Spleen (tissue), 11 donors: ENCODE measurements at regions not wholly inside any gene's neighbourhood (a gene's known extent, or its start where the extent isn't known, plus 50 kb on each side); places are given as distances from the start of the nearest gene placed in this dataset.

Experiments used
- DNase-seq: peaks from one replicate; pipeline ENCODE4 v3.0.0-alpha.2; 2020
- H3K27ac ChIP-seq, 8 donors: fragments of 200-600 bp; sonication (generic) in 7 of 8; 1 replicate in 4 of 8; 2 replicates in 4 of 8; pipeline versions ENCODE4 v1.5.0 to v1.8.0; 2016 to 2021; ENCODE audit warnings: inconsistent platforms in 4 of 8, mild to moderate bottlenecking in 4 of 8, moderate library complexity in 1 of 8
- H3K27me3 ChIP-seq, 7 donors: fragments of 200-600 bp; sonication (generic) in 6 of 7; replicated peaks in 1 of 7; 1 replicate in 4 of 7; 2 replicates in 3 of 7; pipeline versions ENCODE4 v1.5.0 to v1.8.0; 2016 to 2021; ENCODE audit warnings: inconsistent platforms in 3 of 7, mild to moderate bottlenecking in 1 of 7
- H3K36me3 ChIP-seq, 6 donors: fragments of 200-600 bp; sonication (generic) in 5 of 6; 1 replicate in 4 of 6; 2 replicates in 2 of 6; pipeline versions ENCODE4 v1.5.0 to v1.8.0; 2016 to 2021; ENCODE audit warnings: inconsistent platforms in 2 of 6
- H3K4me1 ChIP-seq, 6 donors: fragments of 200-600 bp; sonication (generic) in 5 of 6; 1 replicate in 3 of 6; 2 replicates in 3 of 6; pipeline versions ENCODE4 v1.5.0 to v1.8.0; 2016 to 2021; ENCODE audit warnings: inconsistent platforms in 3 of 6
- H3K4me3 ChIP-seq, 8 donors: fragments of 200-600 bp; sonication (generic) in 7 of 8; 1 replicate in 4 of 8; 2 replicates in 4 of 8; pipeline versions ENCODE4 v1.5.0 to v1.8.0; 2016 to 2021; ENCODE audit warnings: inconsistent platforms in 4 of 8, mild to moderate bottlenecking in 4 of 8, moderate library complexity in 2 of 8
- H3K9me3 ChIP-seq, 8 donors: fragments of 200-600 bp; sonication (generic) in 7 of 8; 1 replicate in 4 of 8; 2 replicates in 4 of 8; pipeline versions ENCODE4 v1.5.0 to v1.8.0; 2016 to 2021; ENCODE audit warnings: inconsistent platforms in 4 of 8
- POLR2A ChIP-seq, 3 donors: fragments of 450-650 bp; IDR thresholded peaks; one replicate each; pipeline ENCODE4 v1.5.1; 2017; ENCODE audit warnings: antibody characterized with exemption in 3 of 3, mild to moderate bottlenecking in 1 of 3
- POLR2AphosphoS5 ChIP-seq, 3 donors: sonication (generic); formaldehyde crosslinking; IDR thresholded peaks; one replicate each; pipeline ENCODE4 v1.5.1; 2017; ENCODE audit warnings: antibody characterized with exemption in 3 of 3
- whole genome bisulfite sequencing, 5 donors: extraction: QIAGEN DNeasy Blood & Tissue Kit in 3 of 5; methylation state at CpG; one replicate each; pipeline versions ENCODE4 v1.1.5 to v1.1.7; 2013 to 2018; 5-methylcytosine and 5-hydroxymethylcytosine counted together
- intact Hi-C: fragments of 100-400 bp; cut with DNase I; formaldehyde crosslinking; loops from one replicate; pipeline ENCODE4 v1.15.0; 2023; ENCODE audit warnings: low total_unique reads
- TF ChIP-seq, protein P1 (sequence below), 11 experiments: fragments of 200-600 bp in 7 of 11; fragments of 450-650 bp in 4 of 11; sonication (generic) in 4 of 11; IDR thresholded peaks in 8 of 11; conservative IDR thresholded peaks in 3 of 11; 1 replicate in 7 of 11; 2 replicates in 4 of 11; pipeline versions ENCODE4 v1.4.0 to v1.8.0; 2016 to 2021; ENCODE audit warnings: antibody characterized with exemption in 11 of 11, inconsistent platforms in 4 of 11, mild to moderate bottlenecking in 1 of 11
- donor health status: healthy with polysubstance abuse.
- donor health status: DM: no; HTN: no; CAD: no; lungs with moderate emphysema.
- donor health status: DM: no; HTN: no; CAD: no.
- donor health status: Bipolar disorder and iron deficiency.
- donor health status: healthy.
- donor health status: DM: no; HTN: no; CAD: no.
- donor health status: DM: yes; HTN: yes; CAD: no.

DNA sequence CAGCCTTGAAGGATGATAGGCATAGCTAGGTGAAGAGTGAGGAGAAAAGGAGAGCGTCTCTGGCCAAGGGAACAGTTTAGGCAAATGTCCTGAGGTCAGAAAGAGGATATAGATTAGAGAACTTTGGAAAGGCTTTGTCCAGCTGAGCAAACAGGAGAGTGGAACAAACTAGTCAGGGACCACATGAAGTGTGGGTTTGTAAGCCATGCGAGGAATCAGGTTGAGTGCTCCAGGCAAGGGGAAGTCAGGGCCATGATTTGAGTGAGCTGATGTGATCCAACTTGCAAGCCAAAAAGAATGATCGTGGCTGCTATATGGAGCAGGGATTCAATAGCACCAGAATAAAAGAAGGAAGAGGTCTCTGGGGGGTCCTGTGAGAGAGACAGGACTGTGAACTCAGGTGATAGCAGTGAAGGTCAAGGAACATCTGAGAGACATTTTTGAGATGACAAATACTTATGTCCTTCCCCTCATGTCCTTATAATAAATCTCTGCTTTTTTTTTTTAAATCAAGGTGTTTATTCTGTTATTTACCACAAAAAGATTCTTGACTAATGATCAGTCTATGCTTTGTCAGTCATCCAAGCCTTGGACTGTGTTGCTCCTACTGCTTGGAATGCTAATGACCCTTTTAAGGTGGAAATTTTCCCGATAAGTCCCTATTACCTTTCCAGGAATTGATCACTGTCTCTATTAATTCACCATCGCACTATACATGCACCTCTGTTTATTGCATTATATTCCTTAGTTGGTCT, 472.6 kb downstream of the TXNL1 start:
- WGBS, 5 donors: 89 to 97% (median 95%) methylated on average over 5 of the region's 5 CpGs
- TF ChIP-seq POLR2AphosphoS5 (IDR thresholded peaks at IDR 0.05) (no peak), POLR2A (IDR thresholded peaks at IDR 0.05) (no peak)
- TF ChIP-seq, protein P1, sequence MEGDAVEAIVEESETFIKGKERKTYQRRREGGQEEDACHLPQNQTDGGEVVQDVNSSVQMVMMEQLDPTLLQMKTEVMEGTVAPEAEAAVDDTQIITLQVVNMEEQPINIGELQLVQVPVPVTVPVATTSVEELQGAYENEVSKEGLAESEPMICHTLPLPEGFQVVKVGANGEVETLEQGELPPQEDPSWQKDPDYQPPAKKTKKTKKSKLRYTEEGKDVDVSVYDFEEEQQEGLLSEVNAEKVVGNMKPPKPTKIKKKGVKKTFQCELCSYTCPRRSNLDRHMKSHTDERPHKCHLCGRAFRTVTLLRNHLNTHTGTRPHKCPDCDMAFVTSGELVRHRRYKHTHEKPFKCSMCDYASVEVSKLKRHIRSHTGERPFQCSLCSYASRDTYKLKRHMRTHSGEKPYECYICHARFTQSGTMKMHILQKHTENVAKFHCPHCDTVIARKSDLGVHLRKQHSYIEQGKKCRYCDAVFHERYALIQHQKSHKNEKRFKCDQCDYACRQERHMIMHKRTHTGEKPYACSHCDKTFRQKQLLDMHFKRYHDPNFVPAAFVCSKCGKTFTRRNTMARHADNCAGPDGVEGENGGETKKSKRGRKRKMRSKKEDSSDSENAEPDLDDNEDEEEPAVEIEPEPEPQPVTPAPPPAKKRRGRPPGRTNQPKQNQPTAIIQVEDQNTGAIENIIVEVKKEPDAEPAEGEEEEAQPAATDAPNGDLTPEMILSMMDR (IDR thresholded peaks at IDR 0.05 in 8 of 11, conservative IDR thresholded peaks at IDR 0.05 in 3 of 11): no peak

DNA sequence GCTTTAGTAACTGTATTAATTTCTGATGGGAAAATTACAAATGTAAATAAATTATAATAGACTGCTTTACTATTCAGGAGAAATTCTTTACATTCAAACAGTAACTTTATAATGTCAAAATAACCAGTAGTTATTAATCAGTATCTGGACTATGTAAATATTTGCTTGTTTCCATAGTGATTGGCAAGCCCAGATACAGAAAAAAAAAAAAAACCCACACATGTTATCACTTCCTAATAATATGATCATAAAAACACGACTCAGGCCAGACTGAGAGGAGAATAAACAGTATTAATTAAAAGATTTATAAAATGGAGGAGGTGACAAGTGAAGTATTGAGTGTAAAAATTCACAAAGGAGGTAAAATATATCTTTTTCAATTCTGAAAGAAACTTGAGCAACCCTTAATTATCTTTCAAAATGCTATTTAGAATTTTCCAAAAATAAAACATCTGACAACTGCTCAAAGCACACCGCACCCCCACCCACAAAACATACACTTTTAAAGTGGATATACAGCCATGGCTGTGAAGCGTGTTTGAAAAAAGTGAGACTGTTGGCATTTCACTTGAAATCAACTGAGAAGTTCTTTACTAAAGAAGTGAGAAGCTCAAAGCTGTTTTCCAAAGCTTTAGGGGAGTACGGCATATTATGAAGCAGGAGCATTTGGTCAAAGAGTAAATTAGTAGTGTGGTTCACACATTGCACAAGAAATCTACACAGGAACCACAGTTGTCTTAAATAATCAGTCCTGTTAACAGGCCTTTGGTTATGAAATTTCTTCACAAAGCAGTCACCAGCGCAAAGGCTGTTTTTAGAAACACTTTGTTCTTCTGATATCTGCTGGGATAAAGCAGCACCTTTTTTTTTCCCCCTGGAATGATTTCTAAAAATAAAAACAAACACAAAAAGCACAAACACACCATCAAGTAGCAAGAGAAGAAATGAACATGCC, 475.8 kb downstream of the TXNL1 start:
- WGBS, 5 donors: 47 to 73% (median 60%) methylated on average over 5 of the region's 5 CpGs
- H3K9me3 ChIP-seq: no peaks in the 10 kb centered on the region
- H3K36me3 ChIP-seq: no peaks in the 10 kb centered on the region
- no peak overlapping the region for H3K4me3 ChIP-seq
- H3K27me3 ChIP-seq: no peaks in the 10 kb centered on the region
- no peak for DNase-seq
- H3K4me1 ChIP-seq: peaks cover 2 to 18% (median 7%) of the 10 kb centered on the region in 6 donors
- no peak overlapping the region for H3K27ac ChIP-seq
- TF ChIP-seq POLR2A (IDR thresholded peaks at IDR 0.05): no peak
- intact Hi-C loops: no loop called here

More for the DNA sequence above, 472.6 kb downstream of the TXNL1 start:
- peaks cover 2 to 29% (median 9%) of the 10 kb centered on the region in 6 donors for H3K4me1 ChIP-seq
- no peaks in the 10 kb centered on the region for H3K27me3 ChIP-seq
- no peak for DNase-seq
- no peak overlapping the region for H3K4me3 ChIP-seq
- H3K9me3 ChIP-seq: peaks cover 0 to 8% (median 0%) of the 10 kb centered on the region in 8 donors
- no peaks in the 10 kb centered on the region for H3K36me3 ChIP-seq
- intact Hi-C loops: no loop called here
- H3K27ac ChIP-seq: no peak overlapping the region

DNA sequence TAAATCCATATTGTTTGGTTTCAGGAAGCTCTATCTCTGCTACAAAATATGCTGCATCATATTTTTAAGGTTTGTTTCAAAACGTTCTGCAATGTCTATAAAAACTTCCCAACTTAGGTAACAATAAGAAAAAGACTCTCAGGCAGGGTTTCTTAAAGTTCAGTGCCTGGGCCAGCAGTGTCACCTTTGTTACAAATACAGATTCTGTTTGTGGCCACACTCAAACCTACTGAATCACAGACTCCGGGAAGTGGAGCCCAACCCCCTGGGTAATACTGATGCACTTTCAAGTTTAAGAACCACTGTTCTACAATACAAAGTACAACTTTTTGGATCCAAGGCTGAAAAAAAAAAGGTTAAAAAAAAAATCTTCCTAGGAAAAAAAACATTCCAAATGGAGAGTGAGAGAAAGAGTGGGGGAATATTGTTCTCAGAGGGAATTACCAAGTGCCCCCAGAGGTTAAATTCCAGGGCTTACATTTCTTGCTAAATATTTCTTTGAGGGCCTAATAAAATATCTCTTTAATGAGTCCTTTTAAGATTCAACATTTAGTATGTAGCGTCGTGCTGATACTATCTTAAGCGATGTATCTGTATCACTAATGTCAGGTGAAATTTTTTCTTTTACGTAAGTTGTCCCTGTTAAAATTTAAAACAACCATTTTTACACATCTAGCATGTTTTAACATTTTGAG, 476.7 kb downstream of the TXNL1 start:
- Histone ChIP-seq H3K27me3 (no peaks in the 10 kb centered on the region), H3K36me3 (no peaks in the 10 kb centered on the region), H3K4me1 (peaks cover 0 to 18% (median under 1%) of the 10 kb centered on the region in 6 donors), H3K9me3 (no peaks in the 10 kb centered on the region), H3K27ac (no peak overlapping the region), H3K4me3 (no peak overlapping the region)
- TF ChIP-seq, protein P1 (IDR thresholded peaks at IDR 0.05 in 8 of 11, conservative IDR thresholded peaks at IDR 0.05 in 3 of 11): no peak
- DNase-seq: no peak
- intact Hi-C loops: no loop called here
- WGBS, 5 donors: 60 to 72% (median 67%) methylated on average over 6 of the region's 6 CpGs

DNA sequence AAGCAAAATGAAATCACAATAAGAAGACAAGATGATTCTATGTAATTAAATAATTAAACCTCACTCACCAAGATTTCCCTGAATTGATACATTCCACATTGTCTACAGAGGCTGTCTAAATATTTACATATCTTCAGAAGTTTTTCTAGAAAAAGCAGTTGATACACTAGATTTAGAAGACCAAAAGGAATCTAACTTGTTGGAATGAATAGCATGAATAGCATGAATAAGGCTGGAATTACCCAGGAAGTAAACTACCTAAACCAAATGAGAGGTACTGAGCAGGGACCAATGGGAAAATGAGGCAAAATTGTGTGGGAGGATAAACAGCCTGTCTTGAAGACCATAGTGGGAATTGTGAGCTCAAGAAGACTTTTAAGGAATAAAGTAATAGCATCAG, 479.7 kb downstream of the TXNL1 start:
- no peak overlapping the region for H3K4me3 ChIP-seq
- H3K36me3 ChIP-seq: no peaks in the 10 kb centered on the region
- no peak overlapping the region for H3K27ac ChIP-seq
- TF ChIP-seq POLR2AphosphoS5 (IDR thresholded peaks at IDR 0.05): no peak
- no peak for TF ChIP-seq POLR2A (IDR thresholded peaks at IDR 0.05)
- TF ChIP-seq, protein P1 (IDR thresholded peaks at IDR 0.05 in 8 of 11, conservative IDR thresholded peaks at IDR 0.05 in 3 of 11): no peak
- H3K27me3 ChIP-seq: no peaks in the 10 kb centered on the region
- intact Hi-C loops: no loop called here
- peaks cover 0 to 18% (median 0%) of the 10 kb centered on the region in 6 donors for H3K4me1 ChIP-seq
- no peaks in the 10 kb centered on the region for H3K9me3 ChIP-seq
- no peak for DNase-seq
